H9 (cell line): ENCODE measurements at regions not wholly inside any gene's neighbourhood (a gene's known extent, or its start where the extent isn't known, plus 50 kb on each side); places are given as distances from the start of the nearest gene placed in this dataset.

Experiments used
- DNase-seq: peaks from one replicate; pipeline ENCODE4 v3.0.0-alpha.2; 2017
- H2AFZ ChIP-seq: one replicate; pipeline ENCODE4 v1.6.1; 2013; ENCODE audit warnings: mild to moderate bottlenecking, low read length, control low read depth, moderate library complexity
- H2AK5ac ChIP-seq: 2 replicates; pipeline ENCODE4 v1.6.1; 2013; ENCODE audit warnings: low read length, control low read depth, mixed read lengths; ENCODE audit not compliant: insufficient read length
- H2BK120ac ChIP-seq: one replicate; pipeline ENCODE4 v1.6.1; 2013; ENCODE audit warnings: low read depth, mild to moderate bottlenecking, low read length, control low read depth, inconsistent platforms; ENCODE audit not compliant: poor library complexity, severe bottlenecking
- H2BK12ac ChIP-seq: 2 replicates; pipeline ENCODE4 v1.6.1; 2013; ENCODE audit warnings: low read length, control low read depth, mixed read lengths, low read depth; ENCODE audit not compliant: insufficient read length
- H2BK15ac ChIP-seq: 2 replicates; pipeline ENCODE4 v1.6.1; 2013; ENCODE audit warnings: low read depth, low read length, control low read depth
- H2BK20ac ChIP-seq: one replicate; pipeline ENCODE4 v1.6.1; 2013; ENCODE audit warnings: low read depth, mild to moderate bottlenecking, low read length, control low read depth, inconsistent platforms; ENCODE audit not compliant: poor library complexity, severe bottlenecking
- H2BK5ac ChIP-seq: 2 replicates; pipeline ENCODE4 v1.6.1; 2013; ENCODE audit warnings: low read length, control low read depth, mixed read lengths; ENCODE audit not compliant: insufficient read length
- H3K14ac ChIP-seq: 2 replicates; pipeline ENCODE4 v1.6.1; 2013; ENCODE audit warnings: low read length, control low read depth; ENCODE audit not compliant: insufficient read depth
- H3K18ac ChIP-seq: 2 replicates; pipeline ENCODE4 v1.6.1; 2013; ENCODE audit warnings: low read depth, mild to moderate bottlenecking, mixed read lengths, low read length, control low read depth; ENCODE audit not compliant: insufficient read length
- H3K23ac ChIP-seq: 2 replicates; pipeline ENCODE4 v1.6.1; 2013; ENCODE audit warnings: low read length, control low read depth, mixed read lengths, low read depth; ENCODE audit not compliant: insufficient read length
- H3K23me2 ChIP-seq: 2 replicates; pipeline ENCODE4 v1.6.1; 2013; ENCODE audit warnings: low read depth, mild to moderate bottlenecking, mixed read lengths, low read length, control low read depth; ENCODE audit not compliant: insufficient read length, poor library complexity, severe bottlenecking
- H3K27ac ChIP-seq: 2 replicates; pipeline ENCODE4 v1.5.1; 2013; ENCODE audit warnings: low read length, control low read depth, mixed read lengths, low read depth; ENCODE audit not compliant: insufficient read length
- H3K27me3 ChIP-seq: 2 replicates; pipeline ENCODE4 v1.6.1; 2013; ENCODE audit warnings: low read length, control low read depth, inconsistent platforms; ENCODE audit not compliant: insufficient read depth
- H3K4ac ChIP-seq: 2 replicates; pipeline ENCODE4 v1.6.1; 2013; ENCODE audit warnings: low read depth, mild to moderate bottlenecking, control low read depth, inconsistent platforms, low read length, moderate library complexity
- H3K4me1 ChIP-seq: 2 replicates; pipeline ENCODE4 v1.6.1; 2013; ENCODE audit warnings: low read length, control low read depth, inconsistent platforms; ENCODE audit not compliant: insufficient read depth
- H3K4me2 ChIP-seq: 2 replicates; pipeline ENCODE4 v1.6.1; 2013; ENCODE audit warnings: low read length, control low read depth, mixed read lengths; ENCODE audit not compliant: insufficient read length, insufficient read depth
- H3K56ac ChIP-seq: 2 replicates; pipeline ENCODE4 v1.6.1; 2013; ENCODE audit warnings: low read depth, mild to moderate bottlenecking, mixed read lengths, low read length, control low read depth; ENCODE audit not compliant: insufficient read length
- H3K79me1 ChIP-seq: 2 replicates; pipeline ENCODE4 v1.6.1; 2013; ENCODE audit warnings: low read depth, mild to moderate bottlenecking, moderate library complexity, low read length, control low read depth, inconsistent platforms; ENCODE audit not compliant: insufficient read depth, poor library complexity, severe bottlenecking
- H3K79me2 ChIP-seq: 2 replicates; pipeline ENCODE4 v1.6.1; 2013; ENCODE audit warnings: low read length, control low read depth, inconsistent platforms; ENCODE audit not compliant: insufficient read depth
- H3K9ac ChIP-seq: 2 replicates; pipeline ENCODE4 v1.6.1; 2013; ENCODE audit warnings: low read length, control low read depth, mixed read lengths; ENCODE audit not compliant: insufficient read length; ENCODE audit errors: extremely low read depth
- H3K9me3 ChIP-seq: one replicate; pipeline ENCODE4 v1.6.1; 2013; ENCODE audit warnings: low read depth, low read length, inconsistent platforms; ENCODE audit not compliant: control insufficient read depth
- H3T11ph ChIP-seq: one replicate; pipeline ENCODE4 v1.6.1; 2013; ENCODE audit warnings: mild to moderate bottlenecking, low read length, control low read depth, inconsistent platforms
- H4K20me1 ChIP-seq: one replicate; pipeline ENCODE4 v1.6.1; 2013; ENCODE audit not compliant: control insufficient read depth, insufficient read length, insufficient read depth
- H4K5ac ChIP-seq: 2 replicates; pipeline ENCODE4 v1.6.1; 2013; ENCODE audit warnings: low read depth, mild to moderate bottlenecking, mixed read lengths, low read length, control low read depth; ENCODE audit not compliant: insufficient read length
- H4K8ac ChIP-seq: replicated peaks from 2 replicates; pipeline ENCODE4 v1.6.1; 2013; ENCODE audit warnings: low read length, control low read depth, mixed read lengths, low read depth; ENCODE audit not compliant: insufficient read length
- H4K91ac ChIP-seq: 2 replicates; pipeline ENCODE4 v1.6.1; 2013; ENCODE audit warnings: low read depth, mild to moderate bottlenecking, moderate library complexity, mixed read lengths, low read length, control low read depth; ENCODE audit not compliant: insufficient read length
- H3K27ac Mint-ChIP-seq, 3 experiments: 2 replicates in 2 of 3; 3 replicates in 1 of 3; pipeline ENCODE4 v1.8.0; 2020 to 2021; ENCODE audit warnings: mixed read lengths in 3 of 3, mild to moderate bottlenecking in 1 of 3, moderate library complexity in 1 of 3
- H3K27me3 Mint-ChIP-seq: 2 replicates; pipeline ENCODE4 v1.8.0; 2021; ENCODE audit warnings: low read depth, mild to moderate bottlenecking, moderate library complexity, mixed read lengths
- H3K36me3 Mint-ChIP-seq, 3 experiments: 2 replicates in 2 of 3; 3 replicates in 1 of 3; pipeline ENCODE4 v1.8.0; 2020 to 2021; ENCODE audit warnings: low read depth in 3 of 3, mixed read lengths in 3 of 3; ENCODE audit not compliant: insufficient read depth in 1 of 3
- H3K4me1 Mint-ChIP-seq, 2 experiments: 2 replicates each; pipeline ENCODE4 v1.8.0; 2020; ENCODE audit warnings: mixed read lengths in 2 of 2
- H3K4me3 Mint-ChIP-seq, 2 experiments: 2 replicates in 1 of 2; 3 replicates in 1 of 2; pipeline ENCODE4 v1.8.0; 2020 to 2021; ENCODE audit warnings: mild to moderate bottlenecking in 2 of 2, mixed read lengths in 2 of 2, moderate library complexity in 1 of 2
- H3K9me3 Mint-ChIP-seq, 2 experiments: 2 replicates in 1 of 2; 3 replicates in 1 of 2; pipeline ENCODE4 v1.8.0; 2020; ENCODE audit warnings: mild to moderate bottlenecking in 2 of 2, mixed read lengths in 2 of 2, moderate library complexity in 1 of 2
- CTCF ChIP-seq: fragments of 200-600 bp; sonication (generic); conservative IDR thresholded peaks from 3 replicates; pipeline ENCODE4 v1.8.0; 2021; ENCODE audit warnings: antibody characterized with exemption, mild to moderate bottlenecking
- WGBS: extraction: QIAGEN DNeasy Blood & Tissue Kit; methylation state at CpG from one replicate; pipeline ENCODE4 v1.1.7; 2013; ENCODE audit warnings: missing lambda C conversion rate, low lambda C conversion rate, mixed read lengths; ENCODE audit not compliant: insufficient read length; ENCODE audit errors: extremely low coverage; 5-methylcytosine and 5-hydroxymethylcytosine counted together

GRCh38 chr13:60679131-60679530 lies 282.1 kb downstream of the TDRD3 start:
- H3K4ac ChIP-seq, result no peak overlapping the region
- H3K27ac Mint-ChIP-seq, result no peak overlapping the region

More at GRCh38 chr13:60679131-60679530, 282.1 kb downstream of the TDRD3 start:
- no peak overlapping the region for H4K5ac ChIP-seq
- H2BK120ac ChIP-seq, result no peak overlapping the region
- H2BK15ac ChIP-seq, result no peak overlapping the region
- no peak overlapping the region for H2BK20ac ChIP-seq
- H3K79me1 ChIP-seq, result no peaks in the 10 kb centered on the region
- Mint-ChIP-seq H3K27me3 (no peaks in the 10 kb centered on the region), H3K4me3 (no peak overlapping the region), H3K36me3 (no peaks in the 10 kb centered on the region), H3K4me1 (peaks cover 0 to 4% of the 10 kb centered on the region in 2 experiments; a peak in 1 of 4 replicates), H3K9me3 (no peaks in the 10 kb centered on the region)
- H4K91ac ChIP-seq, result no peak overlapping the region
- H3K18ac ChIP-seq, result no peak overlapping the region
- no peak overlapping the region for H3K56ac ChIP-seq
- no peak for TF ChIP-seq CTCF
- no peak overlapping the region for H2AFZ ChIP-seq
- H3K23me2 ChIP-seq, result no peaks in the 10 kb centered on the region
- H3K27me3 ChIP-seq, result no peaks in the 10 kb centered on the region
- H3K14ac ChIP-seq, result no peak overlapping the region
- no peak overlapping the region for H3K27ac ChIP-seq
- WGBS, result no CpG with 5 or more reads among the region's 4 CpGs
- no peak overlapping the region for H2BK5ac ChIP-seq
- H3T11ph ChIP-seq, result no peak overlapping the region
- no peaks in the 10 kb centered on the region for H4K20me1 ChIP-seq
- H2BK12ac ChIP-seq, result no peak overlapping the region
- no peaks in the 10 kb centered on the region for H3K9me3 ChIP-seq
- H4K8ac ChIP-seq, result no peak overlapping the region
- no peak overlapping the region for H3K23ac ChIP-seq
- DNase-seq, result no peak
- no peaks in the 10 kb centered on the region for H3K79me2 ChIP-seq
- no peak overlapping the region for H2AK5ac ChIP-seq
- H3K9ac ChIP-seq, result no peak overlapping the region
- H3K4me1 ChIP-seq, result no peaks in the 10 kb centered on the region
- no peak overlapping the region for H3K4me2 ChIP-seq
